Fibroblast of the conjunctiva (primary cell): ENCODE measurements at regions not wholly inside any gene's neighbourhood (a gene's known extent, or its start where the extent isn't known, plus 50 kb on each side); places are given as distances from the start of the nearest gene placed in this dataset.

Source experiments
- DNase-seq: peaks from one replicate; pipeline ENCODE4 v3.0.0-alpha.2; 2010; ENCODE audit warnings: low read depth

GRCh38 chr15:75134748-75135147 is 66.9 kb upstream of the C15orf39 start:
- no peak for DNase-seq

- no peak for DNase-seq
These were observed 65.6 kb upstream of the C15orf39 start for GRCh38 chr15:75136118-75136517.

DNA sequence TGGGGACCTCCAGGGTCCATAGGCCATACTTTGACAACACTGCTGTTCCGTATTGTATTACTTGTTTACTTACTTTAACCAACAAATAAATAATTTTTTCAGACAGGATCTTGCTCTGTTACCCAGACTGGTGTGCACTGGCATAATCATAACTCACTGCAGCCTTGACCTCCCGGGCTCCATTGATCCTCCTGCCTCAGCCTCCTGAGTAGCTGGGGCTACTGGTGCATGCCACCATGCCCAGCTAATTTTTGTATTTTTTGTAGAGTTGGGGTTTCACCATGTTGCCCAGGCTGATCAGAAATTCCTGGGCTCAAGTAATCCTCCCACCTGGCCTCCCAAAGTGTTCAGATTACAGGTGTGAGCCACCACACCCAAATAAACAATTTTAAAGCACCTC is 64.9 kb upstream of the C15orf39 start:
- DNase-seq = no peak

GRCh38 chr15:75138016-75138999 is 63.4 kb upstream of the C15orf39 start:
- DNase-seq = no peak

- no peak for DNase-seq
These were observed 61.4 kb upstream of the C15orf39 start for GRCh38 chr15:75140080-75140879.

- no peak for DNase-seq
These were observed 59.2 kb upstream of the C15orf39 start for GRCh38 chr15:75142499-75142898.

GRCh38 chr15:75143738-75144334 is 57.8 kb upstream of the C15orf39 start:
- no peak for DNase-seq

- no peak for DNase-seq
These were observed 56.4 kb upstream of the C15orf39 start for GRCh38 chr15:75145027-75145841.

DNA sequence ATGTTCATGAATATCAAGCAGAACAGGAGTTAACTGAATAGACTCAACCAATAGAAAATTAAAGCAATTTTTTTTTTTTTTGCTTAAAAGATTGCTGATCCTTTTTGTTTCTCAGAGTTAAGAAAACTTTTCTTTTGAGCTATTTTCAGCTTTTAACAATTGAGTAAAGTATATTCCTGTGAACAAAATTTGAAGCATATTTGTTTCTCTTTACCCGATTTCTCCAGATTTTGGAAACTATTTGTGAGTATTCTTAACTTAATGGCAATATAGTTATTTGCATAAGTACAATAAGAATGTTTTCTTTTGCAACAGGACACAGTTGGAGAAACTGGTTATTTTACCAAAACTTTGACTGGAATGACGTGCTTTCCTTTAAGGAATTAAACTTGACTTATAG is 53.4 kb upstream of the C15orf39 start:
- DNase-seq = no peak

GRCh38 chr15:75149867-75150709 is 51.6 kb upstream of the C15orf39 start:
- peak; percentile 65 for DNase-seq

DNA sequence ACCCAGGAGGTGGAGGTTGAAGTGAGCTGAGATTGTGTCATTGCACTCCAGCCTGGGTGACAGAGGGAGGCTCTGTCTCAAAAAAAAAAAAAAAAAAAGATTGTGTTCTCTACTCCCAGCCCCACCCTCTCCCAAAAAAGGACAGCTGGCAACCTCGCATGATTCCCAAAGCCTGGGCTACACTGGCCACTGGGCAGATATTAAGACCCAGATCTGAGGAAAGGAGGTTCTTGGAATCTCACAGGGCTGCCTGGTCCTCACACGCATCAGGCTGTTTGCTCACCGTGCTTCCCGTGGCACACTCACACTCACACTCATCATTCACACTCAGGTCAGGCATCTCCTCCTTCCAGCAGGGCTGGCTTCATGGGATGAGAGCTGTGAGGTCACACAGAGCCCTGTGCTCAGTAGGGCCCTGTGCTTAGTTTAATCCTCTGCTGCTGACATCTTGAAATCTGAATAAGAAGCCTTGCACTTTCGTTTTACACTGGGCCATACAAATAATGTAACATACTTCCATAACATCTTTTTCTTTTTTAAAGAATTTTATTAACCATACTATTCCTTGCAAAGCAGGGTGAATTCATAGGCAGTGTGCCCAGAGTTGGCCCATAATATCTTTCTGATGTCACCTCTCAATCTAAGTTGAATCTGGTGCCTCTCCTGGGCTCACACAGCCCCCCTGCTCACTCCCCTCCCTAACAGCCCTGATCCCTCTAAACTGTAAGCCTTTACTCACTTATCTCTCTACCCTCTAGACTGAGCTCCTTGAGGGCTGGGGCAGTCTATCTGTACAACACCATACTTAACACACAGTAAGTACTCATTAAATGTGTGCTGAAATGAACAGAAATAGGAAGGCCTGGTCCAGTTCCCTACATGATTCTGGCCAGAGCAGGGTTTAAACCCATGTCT is 50.2 kb upstream of the C15orf39 start:
- DNase-seq = no peak
